GM12878 (cell line): ENCODE measurements at regions not wholly inside any gene's neighbourhood (a gene's known extent, or its start where the extent isn't known, plus 50 kb on each side); places are given as distances from the start of the nearest gene placed in this dataset.

Experiments used
- ATAC-seq: fragments of 200-7000 bp; cut with Tn5 transposase; 3 replicates; pipeline ENCODE4 v1.9.1; 2020; ENCODE audit warnings: mild to moderate bottlenecking, moderate library complexity
- BruUV-seq: library from RNA; stranded (reverse); fragments of 400-500 nt; replicated peaks from 2 replicates; lab custom pipeline; 2021; lab: Mats Ljungman, UMichigan
- CTCF ChIA-PET: fragments of 300-600 bp; sonication (Branson Sonifier 250); formaldehyde crosslinking; extraction: SDS; loops from one replicate; lab custom pipeline; 2021; ENCODE audit warnings: inconsistent platforms; lab: Yijun Ruan, JAX
- POLR2A ChIA-PET: fragments of 350-600 bp; formaldehyde crosslinking; extraction: SDS; loops from one replicate; lab custom pipeline; 2021; ENCODE audit warnings: inconsistent platforms; lab: Charles Lee
- RAD21 ChIA-PET: fragments of 300-600 bp; sonication (Branson Sonifier 250); formaldehyde crosslinking; loops from one replicate; lab custom pipeline; 2023; ENCODE audit warnings: antibody characterized with exemption; ENCODE audit not compliant: unreplicated experiment; lab: Charles Lee
- SMC1A ChIA-PET: fragments of 300-600 bp; sonication (Branson Sonifier 250); formaldehyde crosslinking; loops from one replicate; lab custom pipeline; 2023; ENCODE audit not compliant: unreplicated experiment, uncharacterized antibody; lab: Charles Lee
- DNase-seq: peaks from one replicate; pipeline ENCODE4 v3.0.0-alpha.2; 2011; ENCODE audit warnings: low read depth, low spot score
- FAIRE-seq: peaks from 3 replicates; lab custom pipeline; 2011; peaks lifted over from hg19 to GRCh38; lab: Jason Lieb, UNC
- H2AFZ ChIP-seq: 2 replicates; pipeline ENCODE4 v1.6.0; 2011; ENCODE audit warnings: low read depth, low read length, control low read depth; ENCODE audit not compliant: control insufficient read depth
- H3K27ac ChIP-seq: 2 replicates; pipeline ENCODE4 v1.5.1; 2011; ENCODE audit warnings: control low read depth; ENCODE audit not compliant: control insufficient read depth, insufficient read depth
- H3K27me3 ChIP-seq, 2 experiments: replicated peaks in 1 of 2; 2 replicates each; pipeline versions ENCODE4 v1.6.0 to v1.6.1; 2011; ENCODE audit warnings: low read length in 1 of 2; ENCODE audit not compliant: control insufficient read depth in 2 of 2, insufficient read depth in 2 of 2
- H3K36me3 ChIP-seq, 2 experiments: 2 replicates each; pipeline ENCODE4 v1.5.1; 2011; ENCODE audit warnings: low read length in 1 of 2; ENCODE audit not compliant: control insufficient read depth in 2 of 2, insufficient read depth in 2 of 2
- H3K4me1 ChIP-seq: 2 replicates; pipeline ENCODE4 v1.6.1; 2011; ENCODE audit warnings: mild to moderate bottlenecking, low read length, moderate library complexity, mixed read lengths; ENCODE audit not compliant: control insufficient read depth, insufficient read depth
- H3K4me2 ChIP-seq: 2 replicates; pipeline ENCODE4 v1.6.0; 2011; ENCODE audit warnings: control low read depth; ENCODE audit not compliant: control insufficient read depth, insufficient read depth
- H3K4me3 ChIP-seq: fragments of 200-600 bp; sonication (generic); 2 replicates; pipeline ENCODE4 v1.5.1; 2016
- H3K79me2 ChIP-seq: 2 replicates; pipeline ENCODE4 v1.6.0; 2011; ENCODE audit warnings: low read length; ENCODE audit not compliant: control insufficient read depth, insufficient read depth
- H3K9ac ChIP-seq: 2 replicates; pipeline ENCODE4 v1.8.0; 2011; ENCODE audit warnings: low read length, control low read depth, mixed read lengths; ENCODE audit not compliant: control insufficient read depth, insufficient read depth
- H3K9me3 ChIP-seq: replicated peaks from 3 replicates; pipeline ENCODE4 v1.5.1; 2011; ENCODE audit warnings: mild to moderate bottlenecking, low read length; ENCODE audit not compliant: control insufficient read depth, insufficient read depth
- H4K20me1 ChIP-seq: 2 replicates; pipeline ENCODE4 v1.6.0; 2011; ENCODE audit not compliant: control insufficient read depth, insufficient read depth
- CEBPB ChIP-seq, 2 experiments: fragments of 150-350 bp in 1 of 2; IDR thresholded peaks; 2 replicates each; pipeline ENCODE4 v1.6.1; 2012 to 2014; ENCODE audit warnings: low read depth in 2 of 2, low read length in 2 of 2, borderline replicate concordance in 1 of 2, inconsistent platforms in 1 of 2
- ETV6 ChIP-seq, 2 experiments: fragments of 450-650 bp in 1 of 2; IDR thresholded peaks in 1 of 2; conservative IDR thresholded peaks in 1 of 2; 2 replicates each; pipeline ENCODE4 v1.6.1; 2014; ENCODE audit warnings: antibody characterized with exemption in 1 of 2, borderline replicate concordance in 1 of 2, low read depth in 1 of 2, mild to moderate bottlenecking in 1 of 2, moderate library complexity in 1 of 2
- IRF5 ChIP-seq: fragments of 450-650 bp; IDR thresholded peaks from 2 replicates; pipeline ENCODE4 v1.6.1; 2017; ENCODE audit warnings: borderline replicate concordance
- NFIC ChIP-seq: IDR thresholded peaks from 2 replicates; pipeline ENCODE4 v1.6.1; 2012; ENCODE audit warnings: low read depth, mild to moderate bottlenecking, inconsistent platforms, low read length, moderate library complexity
- NFYA ChIP-seq: IDR thresholded peaks from 2 replicates; pipeline ENCODE4 v1.6.1; 2011; ENCODE audit warnings: low read depth, mild to moderate bottlenecking, low read length, improper control_type of control experiment, borderline replicate concordance
- RBBP5 ChIP-seq: fragments of 200-600 bp; sonication (generic); conservative IDR thresholded peaks from 2 replicates; pipeline ENCODE4 v1.6.1; 2016
- ZBTB40 ChIP-seq: fragments of 450-650 bp; IDR thresholded peaks from 2 replicates; pipeline ENCODE4 v1.6.1; 2016; ENCODE audit warnings: mild to moderate bottlenecking, moderate library complexity, borderline replicate concordance
- WGBS: methylation state at CpG from one replicate; pipeline ENCODE4 v1.1.6; 2016; ENCODE audit warnings: low lambda C conversion rate; ENCODE audit not compliant: insufficient replicate concordance, insufficient coverage; ENCODE audit errors: missing lambda C conversion rate; 5-methylcytosine and 5-hydroxymethylcytosine counted together
- in situ Hi-C: fragments of 300-500 bp; cut with MboI; formaldehyde crosslinking; loops from 9 replicates; pipeline ENCODE4 v1.14.3; 2018; ENCODE audit warnings: mixed read lengths
- intact Hi-C: fragments of 100-400 bp; cut with micrococcal nuclease; formaldehyde crosslinking; loops from one replicate; pipeline ENCODE4 v1.14.2; 2022; ENCODE audit not compliant: unreplicated experiment
- TF ChIP-seq, protein P1 (sequence below): IDR thresholded peaks from 2 replicates; pipeline ENCODE4 v1.6.1; 2012; ENCODE audit warnings: mild to moderate bottlenecking, low read depth, low read length

DNA sequence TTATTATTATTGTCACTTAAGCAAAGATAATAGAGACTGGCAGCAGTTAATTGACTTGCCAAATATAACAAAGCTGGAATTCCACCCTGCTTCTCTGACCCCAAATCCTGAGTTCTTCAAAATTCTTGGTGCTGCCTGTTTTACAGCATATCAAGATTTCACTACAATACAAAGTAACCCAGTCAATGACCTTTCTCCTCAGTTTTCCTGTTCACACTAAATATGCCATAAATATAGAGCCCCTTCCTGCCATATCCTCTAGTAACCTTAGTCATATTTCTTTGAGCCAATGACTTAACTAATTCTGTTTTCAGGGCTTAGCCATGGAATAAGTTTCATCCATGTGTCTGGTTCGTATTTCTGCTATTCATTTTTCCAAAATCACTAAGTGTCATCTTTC lies 315.3 kb upstream of the HS3ST1 start (continued):
- TF ChIP-seq NFIC: no peak
- TF ChIP-seq, protein P1, sequence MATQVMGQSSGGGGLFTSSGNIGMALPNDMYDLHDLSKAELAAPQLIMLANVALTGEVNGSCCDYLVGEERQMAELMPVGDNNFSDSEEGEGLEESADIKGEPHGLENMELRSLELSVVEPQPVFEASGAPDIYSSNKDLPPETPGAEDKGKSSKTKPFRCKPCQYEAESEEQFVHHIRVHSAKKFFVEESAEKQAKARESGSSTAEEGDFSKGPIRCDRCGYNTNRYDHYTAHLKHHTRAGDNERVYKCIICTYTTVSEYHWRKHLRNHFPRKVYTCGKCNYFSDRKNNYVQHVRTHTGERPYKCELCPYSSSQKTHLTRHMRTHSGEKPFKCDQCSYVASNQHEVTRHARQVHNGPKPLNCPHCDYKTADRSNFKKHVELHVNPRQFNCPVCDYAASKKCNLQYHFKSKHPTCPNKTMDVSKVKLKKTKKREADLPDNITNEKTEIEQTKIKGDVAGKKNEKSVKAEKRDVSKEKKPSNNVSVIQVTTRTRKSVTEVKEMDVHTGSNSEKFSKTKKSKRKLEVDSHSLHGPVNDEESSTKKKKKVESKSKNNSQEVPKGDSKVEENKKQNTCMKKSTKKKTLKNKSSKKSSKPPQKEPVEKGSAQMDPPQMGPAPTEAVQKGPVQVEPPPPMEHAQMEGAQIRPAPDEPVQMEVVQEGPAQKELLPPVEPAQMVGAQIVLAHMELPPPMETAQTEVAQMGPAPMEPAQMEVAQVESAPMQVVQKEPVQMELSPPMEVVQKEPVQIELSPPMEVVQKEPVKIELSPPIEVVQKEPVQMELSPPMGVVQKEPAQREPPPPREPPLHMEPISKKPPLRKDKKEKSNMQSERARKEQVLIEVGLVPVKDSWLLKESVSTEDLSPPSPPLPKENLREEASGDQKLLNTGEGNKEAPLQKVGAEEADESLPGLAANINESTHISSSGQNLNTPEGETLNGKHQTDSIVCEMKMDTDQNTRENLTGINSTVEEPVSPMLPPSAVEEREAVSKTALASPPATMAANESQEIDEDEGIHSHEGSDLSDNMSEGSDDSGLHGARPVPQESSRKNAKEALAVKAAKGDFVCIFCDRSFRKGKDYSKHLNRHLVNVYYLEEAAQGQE: no peak
- TF ChIP-seq ETV6 (conservative IDR thresholded peaks at IDR 0.05 in 1 of 2, IDR thresholded peaks at IDR 0.05 in 1 of 2; ENCODE audit: borderline replicate concordance in 1 of 2, low read depth in 1 of 2): no peak
- no peak for TF ChIP-seq RBBP5
- no peak for TF ChIP-seq NFYA

DNA sequence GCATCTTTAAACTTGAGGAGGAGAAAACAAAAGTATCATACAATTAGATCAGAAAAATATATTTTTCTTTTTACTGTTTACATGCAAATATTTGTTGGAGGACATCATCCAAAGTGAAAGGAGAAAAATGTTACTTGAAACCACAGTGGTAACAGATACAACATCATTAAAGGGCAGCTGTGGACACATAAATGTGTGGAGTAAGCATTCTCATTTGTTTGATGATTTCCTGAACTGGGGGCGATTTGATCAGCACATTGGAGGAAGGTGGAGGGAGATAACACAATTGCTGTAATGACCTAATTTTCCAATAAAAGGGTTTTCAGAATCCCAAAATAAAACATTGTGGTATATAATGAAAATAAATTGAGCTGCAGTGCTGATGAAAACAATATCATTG lies 314.5 kb upstream of the HS3ST1 start:
- no peaks in the 10 kb centered on the region for H4K20me1 ChIP-seq
- H3K4me3 ChIP-seq: no peak overlapping the region
- no peak for DNase-seq
- SMC1A ChIA-PET: interaction anchor here (1.1 kb wide), 1 partner anchor 25 kb away, joined by 3 read pairs; no protein-coding TSS in a partner anchor
- intact Hi-C loops (no loop called here), in situ Hi-C loops (no loop called here)
- H3K4me2 ChIP-seq: no peak overlapping the region
- H2AFZ ChIP-seq: no peak overlapping the region
- no peaks in the 10 kb centered on the region for H3K4me1 ChIP-seq
- CTCF ChIA-PET: no interaction called here
- H3K27me3 ChIP-seq: no peaks in the 10 kb centered on the region
- 29% methylated on average over 1 of the region's 1 CpG for WGBS
- RAD21 ChIA-PET: no interaction called here
- H3K79me2 ChIP-seq: no peaks in the 10 kb centered on the region
- H3K36me3 ChIP-seq: no peaks in the 10 kb centered on the region
- BruUV-seq: no TSS peak
- H3K9me3 ChIP-seq: no peaks in the 10 kb centered on the region
- FAIRE-seq: no peak
- no peak overlapping the region for H3K27ac ChIP-seq
- POLR2A ChIA-PET: interaction anchor here (1.0 kb wide), 1 partner anchor 13 kb away, joined by 3 read pairs; no protein-coding TSS in a partner anchor
- no peak for ATAC-seq
- no peak overlapping the region for H3K9ac ChIP-seq
- TF ChIP-seq CEBPB (IDR thresholded peaks at IDR 0.05; ENCODE audit: borderline replicate concordance in 1 of 2, low read depth in 2 of 2, low read length in 2 of 2) (no peak), ZBTB40 (no peak), IRF5 (no peak)
